ENCODE measurements at regions not wholly inside any gene's neighbourhood (a gene's known extent, or its start where the extent isn't known, plus 50 kb on each side); places are given as distances from the start of the nearest gene placed in this dataset.
"Not testable (repeated sequence)": the region's sequence is repeated elsewhere in the genome, so short reads cannot be mapped to it uniquely, and the experiment has no call there.

DNA sequence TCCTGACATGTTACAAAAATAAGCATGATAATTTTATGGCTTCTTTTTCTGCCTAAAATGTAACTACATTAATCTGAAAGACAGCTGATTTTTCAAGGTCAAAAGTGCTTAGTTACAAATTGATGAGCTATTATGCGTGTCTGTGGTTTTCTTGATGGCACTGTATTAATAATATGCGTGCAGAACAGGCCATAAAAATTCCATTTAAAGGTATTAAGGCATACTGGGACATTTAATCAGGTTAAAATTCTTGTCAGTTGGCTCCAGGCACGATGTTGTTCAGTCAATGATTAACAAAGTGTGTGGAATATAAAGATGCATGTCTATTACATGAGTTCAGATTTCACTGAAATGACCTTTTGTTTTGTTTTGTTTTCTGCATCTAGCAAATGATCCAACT is 420.1 kb upstream of the ZNF804A start:
- no peak for DNase-seq (ENCODE audit: low read depth in 2 of 2)
- TF ChIP-seq, protein P1, sequence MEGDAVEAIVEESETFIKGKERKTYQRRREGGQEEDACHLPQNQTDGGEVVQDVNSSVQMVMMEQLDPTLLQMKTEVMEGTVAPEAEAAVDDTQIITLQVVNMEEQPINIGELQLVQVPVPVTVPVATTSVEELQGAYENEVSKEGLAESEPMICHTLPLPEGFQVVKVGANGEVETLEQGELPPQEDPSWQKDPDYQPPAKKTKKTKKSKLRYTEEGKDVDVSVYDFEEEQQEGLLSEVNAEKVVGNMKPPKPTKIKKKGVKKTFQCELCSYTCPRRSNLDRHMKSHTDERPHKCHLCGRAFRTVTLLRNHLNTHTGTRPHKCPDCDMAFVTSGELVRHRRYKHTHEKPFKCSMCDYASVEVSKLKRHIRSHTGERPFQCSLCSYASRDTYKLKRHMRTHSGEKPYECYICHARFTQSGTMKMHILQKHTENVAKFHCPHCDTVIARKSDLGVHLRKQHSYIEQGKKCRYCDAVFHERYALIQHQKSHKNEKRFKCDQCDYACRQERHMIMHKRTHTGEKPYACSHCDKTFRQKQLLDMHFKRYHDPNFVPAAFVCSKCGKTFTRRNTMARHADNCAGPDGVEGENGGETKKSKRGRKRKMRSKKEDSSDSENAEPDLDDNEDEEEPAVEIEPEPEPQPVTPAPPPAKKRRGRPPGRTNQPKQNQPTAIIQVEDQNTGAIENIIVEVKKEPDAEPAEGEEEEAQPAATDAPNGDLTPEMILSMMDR (IDR thresholded peaks at IDR 0.05; ENCODE audit: low read depth, low read length), result no peak
- H3K4me3 ChIP-seq (replicated peaks in 1 of 2; ENCODE audit: low read depth in 2 of 2, low read length in 2 of 2), result no peak overlapping the region

DNA sequence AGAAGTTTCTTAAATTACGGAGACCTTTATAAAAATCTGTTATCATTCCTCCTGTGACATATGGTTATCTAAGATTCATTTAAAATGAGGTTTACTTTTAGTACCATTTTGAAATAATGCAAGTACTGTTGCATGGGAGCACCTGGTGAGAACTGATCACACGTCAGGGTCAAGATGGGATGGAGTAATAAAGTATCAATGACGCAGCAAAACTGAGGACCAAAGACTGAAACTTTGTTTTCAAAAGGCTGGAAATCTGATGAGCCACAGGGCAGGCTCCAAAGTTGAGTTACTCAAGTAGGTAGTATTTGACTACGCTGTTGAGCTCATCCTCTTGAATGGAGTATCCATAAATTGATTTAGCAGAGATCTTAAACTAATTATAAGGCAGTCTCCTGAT is 411.9 kb upstream of the ZNF804A start:
- TF ChIP-seq, protein P1 (IDR thresholded peaks at IDR 0.05; ENCODE audit: low read depth, low read length), result no peak
- DNase-seq (ENCODE audit: low read depth in 2 of 2), result no peak

GRCh38 chr2:184187421-184187971 is 410.8 kb upstream of the ZNF804A start:
- DNase-seq (ENCODE audit: low read depth in 2 of 2), result no peak
- no peak overlapping the region for H3K4me3 ChIP-seq (replicated peaks in 1 of 2; ENCODE audit: low read depth in 2 of 2, low read length in 2 of 2)
- TF ChIP-seq, protein P1 (IDR thresholded peaks at IDR 0.05; ENCODE audit: low read depth, low read length), result no peak

More for the DNA sequence above, 411.9 kb upstream of the ZNF804A start:
- H3K4me3 ChIP-seq (replicated peaks in 1 of 2; ENCODE audit: low read depth in 2 of 2, low read length in 2 of 2), result no peak overlapping the region

- DNase-seq (ENCODE audit: low read depth in 2 of 2), result no peak
- H3K4me3 ChIP-seq (replicated peaks in 1 of 2; ENCODE audit: low read depth in 2 of 2, low read length in 2 of 2), result no peak overlapping the region
- TF ChIP-seq, protein P1 (IDR thresholded peaks at IDR 0.05; ENCODE audit: low read depth, low read length), result no peak
Observed at GRCh38 chr2:184190725-184191124, 407.6 kb upstream of the ZNF804A start.

- H3K4me3 ChIP-seq (replicated peaks in 1 of 2; ENCODE audit: low read depth in 2 of 2, low read length in 2 of 2), result no peak overlapping the region
- DNase-seq (ENCODE audit: low read depth in 2 of 2), result no peak
- TF ChIP-seq, protein P1 (IDR thresholded peaks at IDR 0.05; ENCODE audit: low read depth, low read length), result no peak
Observed at GRCh38 chr2:184192649-184193048, 405.7 kb upstream of the ZNF804A start.

DNA sequence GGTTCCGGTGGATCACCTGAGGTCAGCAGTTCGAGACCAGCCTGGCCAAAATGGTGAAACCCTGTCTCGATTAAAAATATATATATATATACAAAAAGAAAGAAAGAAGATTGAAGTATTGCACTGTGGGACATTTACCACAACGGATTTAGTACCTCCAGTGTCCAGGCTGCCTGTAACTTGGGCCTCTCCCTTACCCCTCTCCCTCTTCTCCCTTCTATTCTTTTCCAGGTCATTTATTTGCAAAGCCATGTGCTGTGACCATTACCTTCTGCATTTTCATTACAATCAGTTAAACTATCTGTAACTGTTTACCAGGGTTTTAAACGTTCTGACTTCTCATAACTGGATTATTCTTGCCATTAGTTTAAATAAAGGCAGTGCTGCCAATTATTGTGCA is 400.9 kb upstream of the ZNF804A start:
- TF ChIP-seq, protein P1 (IDR thresholded peaks at IDR 0.05; ENCODE audit: low read depth, low read length), result no peak
- no peak overlapping the region for H3K4me3 ChIP-seq (replicated peaks in 1 of 2; ENCODE audit: low read depth in 2 of 2, low read length in 2 of 2)
- no peak for DNase-seq (ENCODE audit: low read depth in 2 of 2)

DNA sequence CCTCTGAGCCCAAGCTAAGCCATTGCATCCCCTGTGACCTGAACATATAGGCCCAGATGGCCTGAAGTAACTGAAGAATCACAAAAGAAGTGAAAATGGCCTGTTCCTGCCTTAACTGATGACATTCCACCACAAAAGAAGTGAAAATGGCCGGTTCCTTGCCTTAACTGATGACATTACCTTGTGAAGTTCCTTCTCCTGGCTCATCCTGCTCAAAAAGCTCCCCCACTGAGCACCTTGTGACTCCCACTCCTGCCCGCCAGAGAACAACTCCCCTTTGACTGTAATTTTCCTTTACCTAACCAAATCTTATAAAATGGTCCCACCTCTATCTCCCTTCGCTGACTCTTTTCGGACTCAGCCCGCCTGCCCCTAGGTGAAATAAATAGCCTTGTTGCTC is 399.5 kb upstream of the ZNF804A start:
- not testable (repeated sequence) for H3K4me3 ChIP-seq (replicated peaks in 1 of 2; ENCODE audit: low read depth in 2 of 2, low read length in 2 of 2)

More for the DNA sequence above, 399.5 kb upstream of the ZNF804A start:
- DNase-seq (ENCODE audit: low read depth in 2 of 2), result not testable (repeated sequence)
